ENCODE measurements at regions not wholly inside any gene's neighbourhood (a gene's known extent, or its start where the extent isn't known, plus 50 kb on each side); places are given as distances from the start of the nearest gene placed in this dataset.
"Not testable (repeated sequence)": the region's sequence is repeated elsewhere in the genome, so short reads cannot be mapped to it uniquely, and the experiment has no call there.

- DNase-seq: no peak
Observed at GRCh38 chr20:12072954-12073264, 155.2 kb downstream of the BTBD3 start.

GRCh38 chr20:12074111-12074655 is 156.5 kb downstream of the BTBD3 start:
- DNase-seq: no peak

GRCh38 chr20:12076200-12076599 is 158.5 kb downstream of the BTBD3 start:
- DNase-seq: no peak

GRCh38 chr20:12077875-12078274 is 160.2 kb downstream of the BTBD3 start:
- DNase-seq: no peak

GRCh38 chr20:12079490-12079889 is 161.8 kb downstream of the BTBD3 start:
- no peak for DNase-seq

- no peak for DNase-seq
Observed at GRCh38 chr20:12083269-12083668, 165.6 kb downstream of the BTBD3 start.

- no peak for DNase-seq
Observed at GRCh38 chr20:12084482-12084881, 166.8 kb downstream of the BTBD3 start.

- DNase-seq: no peak
Observed at GRCh38 chr20:12086359-12086758, 168.7 kb downstream of the BTBD3 start.

GRCh38 chr20:12090920-12091319 is 173.2 kb downstream of the BTBD3 start:
- DNase-seq: no peak

GRCh38 chr20:12093057-12093796 is 175.5 kb downstream of the BTBD3 start:
- no peak for DNase-seq

- DNase-seq: not testable (repeated sequence)
Observed at GRCh38 chr20:12093797-12094190, 176.1 kb downstream of the BTBD3 start.

GRCh38 chr20:12095180-12095920 is 177.7 kb downstream of the BTBD3 start:
- no peak for DNase-seq

GRCh38 chr20:12098421-12098820 is 180.7 kb downstream of the BTBD3 start:
- DNase-seq: no peak

GRCh38 chr20:12108846-12109245 is 191.2 kb downstream of the BTBD3 start:
- no peak for DNase-seq

- DNase-seq: no peak
Observed at GRCh38 chr20:12110274-12110673, 192.6 kb downstream of the BTBD3 start.

- DNase-seq: no peak
Observed at GRCh38 chr20:12110711-12111110, 193.0 kb downstream of the BTBD3 start.

GRCh38 chr20:12111431-12112088 is 193.9 kb downstream of the BTBD3 start:
- no peak for DNase-seq

GRCh38 chr20:12112089-12112474 is 194.4 kb downstream of the BTBD3 start:
- no peak for DNase-seq

GRCh38 chr20:12112665-12113064 is 195.0 kb downstream of the BTBD3 start:
- DNase-seq: no peak

- no peak for DNase-seq
Observed at GRCh38 chr20:12113075-12113467, 195.4 kb downstream of the BTBD3 start.

- DNase-seq: no peak
Observed at GRCh38 chr20:12113468-12114371, 196.0 kb downstream of the BTBD3 start.

- DNase-seq: not testable (repeated sequence)
Observed at GRCh38 chr20:12129114-12129513, 211.4 kb downstream of the BTBD3 start.

GRCh38 chr20:12129532-12129931 is 211.8 kb downstream of the BTBD3 start:
- not testable (repeated sequence) for DNase-seq
